ENCODE measurements at regions not wholly inside any gene's neighbourhood (a gene's known extent, or its start where the extent isn't known, plus 50 kb on each side); places are given as distances from the start of the nearest gene placed in this dataset.

GRCh38 chr3:27610800-27611525 is 111.2 kb downstream of the EOMES start:
- no peak for TF ChIP-seq POLR2A (IDR thresholded peaks at IDR 0.05; ENCODE audit: low read depth, low read length)
- TF ChIP-seq POLR2AphosphoS5 (IDR thresholded peaks at IDR 0.05; ENCODE audit: low read depth, low read length), result no peak
- no peak for TF ChIP-seq SPI1 (IDR thresholded peaks at IDR 0.05; ENCODE audit: low read depth, low read length)
- TF ChIP-seq TAF1 (IDR thresholded peaks at IDR 0.05; ENCODE audit: low read depth, low read length), result no peak
- no peak for TF ChIP-seq POU2F2 (IDR thresholded peaks at IDR 0.05; ENCODE audit: low read depth, low read length)

Data from GM12891 (cell line).